GM10266 (cell line): ENCODE measurements at regions not wholly inside any gene's neighbourhood (a gene's known extent, or its start where the extent isn't known, plus 50 kb on each side); places are given as distances from the start of the nearest gene placed in this dataset.

Experiments
- DNase-seq: peaks from one replicate; pipeline ENCODE4 v3.0.0; 2012; ENCODE audit errors: extremely low spot score
- TF ChIP-seq, protein P1 (sequence below): IDR thresholded peaks from 2 replicates; pipeline ENCODE4 v1.5.1; 2012; ENCODE audit warnings: mild to moderate bottlenecking, low read depth; ENCODE audit not compliant: control insufficient read depth, insufficient read depth; ENCODE audit errors: missing control alignments

DNA sequence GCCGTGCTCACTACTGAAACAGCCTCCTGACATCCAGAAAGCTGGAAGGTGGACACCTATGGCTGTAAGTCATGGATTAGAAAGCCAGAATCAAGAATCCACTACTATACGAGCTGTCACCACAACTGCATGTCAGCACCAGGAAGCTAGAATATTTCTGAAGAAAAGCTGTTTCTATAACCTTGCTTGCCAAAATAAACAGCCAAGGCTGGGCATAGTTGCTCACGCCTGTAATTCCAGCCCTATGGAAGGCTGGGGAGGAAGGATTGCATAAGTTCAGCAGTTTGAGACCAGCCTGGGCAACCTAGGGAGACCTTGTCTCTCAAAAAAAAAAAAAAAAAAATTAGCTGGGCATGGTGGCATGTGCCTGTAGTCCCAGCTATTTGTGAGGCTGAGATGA, 96.3 kb upstream of the GAREM1 start:
- TF ChIP-seq, protein P1, sequence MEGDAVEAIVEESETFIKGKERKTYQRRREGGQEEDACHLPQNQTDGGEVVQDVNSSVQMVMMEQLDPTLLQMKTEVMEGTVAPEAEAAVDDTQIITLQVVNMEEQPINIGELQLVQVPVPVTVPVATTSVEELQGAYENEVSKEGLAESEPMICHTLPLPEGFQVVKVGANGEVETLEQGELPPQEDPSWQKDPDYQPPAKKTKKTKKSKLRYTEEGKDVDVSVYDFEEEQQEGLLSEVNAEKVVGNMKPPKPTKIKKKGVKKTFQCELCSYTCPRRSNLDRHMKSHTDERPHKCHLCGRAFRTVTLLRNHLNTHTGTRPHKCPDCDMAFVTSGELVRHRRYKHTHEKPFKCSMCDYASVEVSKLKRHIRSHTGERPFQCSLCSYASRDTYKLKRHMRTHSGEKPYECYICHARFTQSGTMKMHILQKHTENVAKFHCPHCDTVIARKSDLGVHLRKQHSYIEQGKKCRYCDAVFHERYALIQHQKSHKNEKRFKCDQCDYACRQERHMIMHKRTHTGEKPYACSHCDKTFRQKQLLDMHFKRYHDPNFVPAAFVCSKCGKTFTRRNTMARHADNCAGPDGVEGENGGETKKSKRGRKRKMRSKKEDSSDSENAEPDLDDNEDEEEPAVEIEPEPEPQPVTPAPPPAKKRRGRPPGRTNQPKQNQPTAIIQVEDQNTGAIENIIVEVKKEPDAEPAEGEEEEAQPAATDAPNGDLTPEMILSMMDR, result no peak

DNA sequence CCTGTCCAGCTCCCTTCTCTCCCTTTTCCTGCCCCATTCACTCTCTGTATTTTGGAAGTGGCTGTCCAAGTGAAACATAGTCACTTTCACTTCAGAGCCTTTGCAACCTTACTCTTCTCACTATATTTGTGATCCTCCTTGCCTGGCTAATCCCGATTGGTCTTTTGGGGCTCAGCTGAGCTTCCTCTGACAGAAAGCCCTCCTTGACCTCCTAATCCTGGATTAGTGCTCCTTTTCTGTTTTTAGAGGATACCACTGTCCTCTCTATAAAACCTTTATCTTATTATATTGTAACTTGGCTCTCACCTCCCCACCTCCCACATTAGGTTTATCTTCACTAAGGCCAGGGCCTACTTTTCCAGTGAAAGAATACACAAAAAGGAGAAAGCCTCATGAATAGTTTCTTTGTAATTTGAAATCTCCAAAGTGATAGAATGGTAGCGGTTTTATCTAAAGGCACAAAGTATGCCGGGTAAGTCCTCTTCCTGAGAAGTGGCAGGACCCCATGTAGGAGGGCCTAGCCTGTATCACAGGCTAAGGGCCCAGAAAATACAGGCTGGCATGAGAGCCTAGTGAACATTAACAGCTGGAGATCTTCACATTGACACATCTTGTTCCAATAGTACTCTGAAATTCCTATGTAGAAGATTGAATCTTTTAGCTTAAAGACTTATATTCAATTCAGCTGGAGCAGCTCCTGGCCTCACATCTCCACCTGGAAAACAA, 83.1 kb upstream of the GAREM1 start:
- no peak for DNase-seq

More for the DNA sequence above, 96.3 kb upstream of the GAREM1 start:
- no peak for DNase-seq

DNA sequence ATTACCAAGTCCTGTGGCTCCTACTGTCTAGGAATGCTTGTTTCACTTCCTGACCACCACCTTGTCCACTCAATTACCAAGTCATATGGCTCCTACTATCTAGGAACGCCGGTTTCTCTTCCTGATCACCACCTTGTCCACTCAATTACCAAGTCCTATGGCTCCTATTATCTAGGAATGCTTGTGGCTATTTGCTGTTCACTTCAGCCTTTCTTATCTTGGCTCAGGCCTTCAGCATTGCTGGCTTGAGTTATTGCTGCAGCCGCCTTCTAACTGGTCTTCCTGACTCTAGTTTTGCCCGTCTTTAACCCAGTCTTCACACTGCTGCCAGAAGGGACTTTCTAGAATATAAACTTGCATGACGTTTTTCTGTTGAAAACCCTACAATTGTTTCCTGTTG, 82.5 kb upstream of the GAREM1 start:
- TF ChIP-seq, protein P1, result no peak
- no peak for DNase-seq

More for the DNA sequence above, 83.1 kb upstream of the GAREM1 start:
- TF ChIP-seq, protein P1, result no peak

DNA sequence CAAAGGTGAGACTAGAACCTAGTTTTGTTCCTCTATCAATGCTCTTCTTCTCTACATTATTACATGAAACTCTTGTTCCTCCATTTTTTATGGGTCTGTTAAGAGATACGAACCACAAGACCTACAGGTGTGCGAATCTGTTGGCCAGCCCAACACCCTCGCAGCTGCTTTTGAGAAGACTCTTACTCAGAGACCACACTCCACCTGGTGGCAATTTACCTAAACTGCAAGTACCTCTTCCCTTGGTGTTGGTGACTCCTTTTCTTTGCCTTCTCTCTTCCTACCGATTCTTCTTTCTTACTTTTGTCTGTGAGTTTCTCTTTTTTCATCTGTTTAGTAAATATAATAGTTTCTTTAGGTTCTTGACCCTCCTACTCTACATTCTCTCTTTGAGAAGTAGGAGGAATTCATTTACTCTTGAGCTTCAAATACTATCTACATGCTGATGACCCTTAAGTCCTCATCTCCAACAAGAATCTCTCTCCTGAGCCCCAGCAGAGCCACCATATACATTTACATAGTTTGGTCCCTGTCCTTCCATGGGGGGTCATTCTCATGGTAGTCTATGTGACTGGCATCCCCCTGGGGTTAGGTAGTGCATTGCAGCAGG, 81.8 kb upstream of the GAREM1 start:
- DNase-seq, result peak; percentile 66
- TF ChIP-seq, protein P1, result peak; percentile 78

DNA sequence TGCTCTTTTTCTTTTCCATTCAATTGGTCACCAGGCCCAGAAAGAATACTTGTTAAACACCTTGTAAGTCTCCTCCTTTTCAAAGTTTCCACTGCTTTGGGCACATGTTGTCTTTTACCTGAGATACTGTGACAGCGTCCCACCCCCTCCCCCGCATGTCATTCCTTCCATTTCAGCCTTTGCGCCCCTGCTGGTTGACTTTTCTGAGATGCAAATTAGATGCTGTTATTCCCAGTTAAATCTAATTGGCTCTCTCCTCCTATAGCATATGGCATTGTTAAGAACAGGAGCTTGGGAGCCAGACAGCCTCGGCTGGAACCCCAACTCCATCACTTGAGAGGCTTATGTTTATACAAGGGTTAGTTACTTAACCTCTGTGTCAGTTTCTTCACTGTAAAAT, 80.3 kb upstream of the GAREM1 start:
- no peak for DNase-seq

DNA sequence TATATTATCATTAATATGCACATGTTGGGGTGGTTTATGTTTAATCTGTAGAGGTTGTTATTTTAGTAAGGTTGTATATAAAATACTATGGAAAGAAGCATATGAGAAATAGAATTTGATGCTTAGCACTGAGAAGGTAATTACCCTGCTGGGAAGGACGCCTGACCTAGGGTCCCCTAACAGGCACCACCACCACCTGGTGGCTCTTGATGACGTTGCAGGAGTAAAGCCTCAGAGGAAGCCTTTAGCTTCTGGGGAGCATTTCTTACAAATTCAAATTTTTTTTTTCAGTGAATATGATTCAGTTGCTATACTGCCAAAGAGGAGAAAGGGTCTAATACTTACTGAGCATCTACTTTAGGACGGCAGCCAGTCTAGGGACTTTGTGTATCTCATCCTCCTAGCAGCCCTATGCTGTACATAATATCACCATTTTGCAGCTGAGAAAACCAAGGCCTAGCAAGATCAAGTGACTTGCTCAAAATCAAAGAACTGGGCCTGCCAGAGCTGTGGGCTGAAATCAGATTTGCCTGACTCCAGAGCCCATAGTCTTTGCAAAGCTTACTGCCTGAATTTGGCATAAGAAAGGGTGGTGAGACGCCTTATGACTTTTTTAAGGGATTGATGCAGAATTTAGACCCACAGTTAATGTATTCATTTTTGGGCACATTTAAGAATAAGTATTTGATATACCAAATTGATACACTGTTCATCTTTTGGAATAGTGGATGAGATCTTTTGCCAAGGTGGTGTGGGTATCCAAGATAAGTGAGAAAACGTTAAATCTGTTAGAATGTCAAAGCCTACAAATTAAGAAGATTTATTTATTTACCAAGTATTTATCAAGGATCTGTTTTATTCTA, 78.8 kb upstream of the GAREM1 start:
- DNase-seq, result peak; percentile 25
- TF ChIP-seq, protein P1, result peak; percentile 49

More for the DNA sequence above, 80.3 kb upstream of the GAREM1 start:
- TF ChIP-seq, protein P1, result no peak
